NCI-H526 (cell line): ENCODE measurements at regions not wholly inside any gene's neighbourhood (a gene's known extent, or its start where the extent isn't known, plus 50 kb on each side); places are given as distances from the start of the nearest gene placed in this dataset.

ENCODE experiments used
- DNase-seq, 2 experiments: peaks; one replicate each; lab custom pipeline; 2025; lab: John Stamatoyannopoulos, UW

- no peak for DNase-seq
Measured at GRCh38 chr12:67496581-67496980, 152.0 kb upstream of the DYRK2 start.

GRCh38 chr12:67498991-67499390 is 149.6 kb upstream of the DYRK2 start:
- no peak for DNase-seq

- peak; percentile 74 to 91 for DNase-seq
Measured at GRCh38 chr12:67501362-67501761, 147.2 kb upstream of the DYRK2 start.

GRCh38 chr12:67504026-67504425 is 144.5 kb upstream of the DYRK2 start:
- no peak for DNase-seq

GRCh38 chr12:67506739-67507138 is 141.8 kb upstream of the DYRK2 start:
- DNase-seq: no peak

GRCh38 chr12:67508830-67509229 is 139.7 kb upstream of the DYRK2 start:
- no peak for DNase-seq

GRCh38 chr12:67509666-67510386 is 138.7 kb upstream of the DYRK2 start:
- no peak for DNase-seq

- no peak for DNase-seq
Measured at GRCh38 chr12:67512061-67512460, 136.5 kb upstream of the DYRK2 start.

- no peak for DNase-seq
Measured at GRCh38 chr12:67514502-67514901, 134.0 kb upstream of the DYRK2 start.

GRCh38 chr12:67515679-67516340 is 132.7 kb upstream of the DYRK2 start:
- DNase-seq: peak; percentile 40 to 81

- no peak for DNase-seq
Measured at GRCh38 chr12:67517181-67517887, 131.2 kb upstream of the DYRK2 start.

- DNase-seq: peak; percentile 26 to 57
Measured at GRCh38 chr12:67519484-67520433, 128.8 kb upstream of the DYRK2 start.

GRCh38 chr12:67520606-67521005 is 127.9 kb upstream of the DYRK2 start:
- no peak for DNase-seq

- DNase-seq: no peak
Measured at GRCh38 chr12:67522222-67522621, 126.3 kb upstream of the DYRK2 start.

- DNase-seq: no peak
Measured at GRCh38 chr12:67523538-67523937, 125.0 kb upstream of the DYRK2 start.

GRCh38 chr12:67524861-67525616 is 123.5 kb upstream of the DYRK2 start:
- DNase-seq: peak in 1 of 2 experiments; percentile 65

- DNase-seq: peak in 1 of 2 experiments; percentile 67
Measured at GRCh38 chr12:67525617-67525884, 123.0 kb upstream of the DYRK2 start.

GRCh38 chr12:67526129-67526528 is 122.4 kb upstream of the DYRK2 start:
- DNase-seq: no peak

GRCh38 chr12:67531051-67531450 is 117.5 kb upstream of the DYRK2 start:
- no peak for DNase-seq

GRCh38 chr12:67531501-67531900 is 117.0 kb upstream of the DYRK2 start:
- DNase-seq: no peak

- no peak for DNase-seq
Measured at GRCh38 chr12:67533159-67533558, 115.4 kb upstream of the DYRK2 start.
